ACHN (cell line): ENCODE measurements at regions not wholly inside any gene's neighbourhood (a gene's known extent, or its start where the extent isn't known, plus 50 kb on each side); places are given as distances from the start of the nearest gene placed in this dataset.

ENCODE experiments used
- DNase-seq: peaks from one replicate; pipeline ENCODE4 v3.0.0-alpha.2; 2015
- in situ Hi-C: cut with HindIII; loops from 2 replicates; pipeline ENCODE4 v1.10.0; 2017; ENCODE audit warnings: low sequenced_read_pairs, low pct_ligation_motif_present, low pct_unique_long_range_greater_than_20kb

GRCh38 chr7:46479680-46480079, 558.6 kb upstream of the IGFBP3 start:
- DNase-seq = no peak
- in situ Hi-C loops = no loop called here

- peak; percentile 8 for DNase-seq
- in situ Hi-C loops = no loop called here
Measured at GRCh38 chr7:46478046-46478445, 557.0 kb upstream of the IGFBP3 start.

- in situ Hi-C loops = no loop called here
- peak; percentile 36 for DNase-seq
Measured at GRCh38 chr7:46468753-46469356, 547.8 kb upstream of the IGFBP3 start.

- no peak for DNase-seq
- in situ Hi-C loops = no loop called here
Measured at GRCh38 chr7:46463170-46463569, 542.1 kb upstream of the IGFBP3 start.

- in situ Hi-C loops = no loop called here
- DNase-seq = no peak
Measured at GRCh38 chr7:46461334-46461777, 540.3 kb upstream of the IGFBP3 start.

GRCh38 chr7:46459942-46460341, 538.9 kb upstream of the IGFBP3 start:
- DNase-seq = no peak
- in situ Hi-C loops = no loop called here

GRCh38 chr7:46454816-46455215, 533.7 kb upstream of the IGFBP3 start:
- DNase-seq = no peak
- in situ Hi-C loops = no loop called here

GRCh38 chr7:46452561-46453135, 531.6 kb upstream of the IGFBP3 start:
- no peak for DNase-seq
- in situ Hi-C loops = no loop called here

DNA sequence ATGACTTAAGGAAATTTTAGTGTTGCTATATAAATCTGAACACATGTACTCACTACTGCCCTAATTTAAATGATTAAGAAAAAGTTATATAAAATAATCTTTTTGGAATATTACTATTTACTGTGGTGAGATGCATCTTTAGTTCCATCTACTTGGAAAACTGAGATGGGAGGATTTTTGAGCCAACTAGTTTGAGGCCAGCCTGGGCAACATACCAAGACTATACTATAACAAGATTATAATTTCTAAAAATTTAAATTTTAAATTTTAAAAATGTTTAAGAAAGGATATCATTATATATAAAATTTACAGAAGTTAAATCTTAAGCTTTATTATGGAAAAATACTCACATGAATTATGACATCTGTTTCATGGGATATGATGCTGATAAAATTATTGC, 530.8 kb upstream of the IGFBP3 start:
- in situ Hi-C loops = no loop called here
- DNase-seq = no peak

DNA sequence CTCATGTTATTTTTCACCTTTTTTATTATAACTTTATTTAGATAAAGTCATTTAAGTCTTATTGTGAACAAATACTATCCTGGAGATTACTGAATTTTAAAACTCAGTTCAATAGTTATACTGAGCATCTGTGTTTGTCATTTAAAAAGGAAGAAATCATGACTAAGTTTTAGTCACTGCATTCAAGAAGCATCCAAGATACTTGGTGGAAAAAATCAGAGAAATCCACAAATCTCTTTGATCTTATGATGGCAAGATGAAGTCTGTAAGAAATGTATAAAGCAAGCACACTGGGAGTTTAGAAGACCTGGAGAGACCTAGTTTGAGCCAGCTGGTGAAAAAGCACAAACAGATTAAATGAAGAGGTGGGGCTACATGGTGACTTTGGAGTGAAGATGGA, 529.8 kb upstream of the IGFBP3 start:
- DNase-seq = no peak
- in situ Hi-C loops = no loop called here

DNA sequence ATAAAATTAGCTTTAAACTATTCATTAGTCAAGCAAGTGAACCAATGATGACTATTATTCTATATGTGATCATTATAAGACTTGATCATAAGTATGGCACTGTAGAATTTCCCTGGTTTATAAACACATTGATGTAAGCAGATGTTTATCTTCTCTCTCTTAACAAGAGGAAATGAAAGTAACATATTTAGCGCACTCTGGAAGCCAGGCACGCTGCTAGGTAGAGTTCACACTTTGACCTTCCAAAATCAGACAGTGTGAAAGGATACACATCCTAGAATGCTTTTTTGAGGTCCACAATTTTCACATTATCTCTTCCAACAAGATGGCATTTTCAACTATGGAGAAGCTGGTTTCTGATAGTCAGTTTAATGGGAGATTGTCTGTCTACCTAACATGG, 529.4 kb upstream of the IGFBP3 start:
- no peak for DNase-seq

DNA sequence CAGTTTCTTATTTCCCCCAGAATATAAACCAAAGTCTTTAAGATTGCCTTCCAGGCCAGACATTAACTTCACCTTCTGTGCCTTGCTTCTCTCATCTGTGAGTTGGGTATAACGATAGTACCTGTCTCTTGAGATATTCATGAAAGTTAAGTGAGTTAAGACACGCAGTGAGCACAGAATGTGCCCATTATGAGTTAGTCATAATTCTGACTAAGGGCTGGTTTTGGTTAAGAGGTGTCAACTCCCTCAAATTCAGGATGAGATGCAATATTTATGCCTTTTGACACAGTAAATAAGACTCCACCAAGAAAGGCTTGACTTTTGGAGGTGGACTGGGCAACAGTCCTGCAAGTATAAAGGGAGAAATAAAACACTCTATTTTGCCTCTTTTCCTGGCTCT, 528.7 kb upstream of the IGFBP3 start:
- in situ Hi-C loops = no loop called here
- no peak for DNase-seq

More for the DNA sequence above, 529.4 kb upstream of the IGFBP3 start:
- in situ Hi-C loops = no loop called here

DNA sequence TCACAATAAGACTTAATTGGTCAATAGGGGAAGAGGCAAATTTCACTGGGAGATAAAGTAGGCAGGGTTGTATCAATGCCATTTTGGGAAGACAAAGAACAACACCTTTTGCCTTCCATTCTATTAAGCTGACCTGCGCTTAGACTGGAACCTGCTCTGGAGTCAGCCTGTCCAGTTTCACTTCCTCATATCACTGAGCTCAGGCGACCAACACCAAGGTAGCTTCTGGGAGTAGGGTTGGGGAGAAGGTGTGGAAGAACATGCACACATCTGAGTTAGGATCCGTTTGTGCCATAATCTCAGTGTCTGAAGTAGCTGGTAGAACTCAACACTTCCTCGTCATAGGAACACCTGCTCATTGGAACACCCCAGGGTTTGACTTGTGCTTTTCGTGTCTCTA, 527.4 kb upstream of the IGFBP3 start:
- no peak for DNase-seq
- in situ Hi-C loops = no loop called here

- DNase-seq = no peak
- in situ Hi-C loops = no loop called here
Measured at GRCh38 chr7:46446151-46446550, 525.1 kb upstream of the IGFBP3 start.

- DNase-seq = no peak
- in situ Hi-C loops = no loop called here
Measured at GRCh38 chr7:46444256-46444655, 523.2 kb upstream of the IGFBP3 start.

- in situ Hi-C loops = no loop called here
- DNase-seq = no peak
Measured at GRCh38 chr7:46440186-46440585, 519.1 kb upstream of the IGFBP3 start.

DNA sequence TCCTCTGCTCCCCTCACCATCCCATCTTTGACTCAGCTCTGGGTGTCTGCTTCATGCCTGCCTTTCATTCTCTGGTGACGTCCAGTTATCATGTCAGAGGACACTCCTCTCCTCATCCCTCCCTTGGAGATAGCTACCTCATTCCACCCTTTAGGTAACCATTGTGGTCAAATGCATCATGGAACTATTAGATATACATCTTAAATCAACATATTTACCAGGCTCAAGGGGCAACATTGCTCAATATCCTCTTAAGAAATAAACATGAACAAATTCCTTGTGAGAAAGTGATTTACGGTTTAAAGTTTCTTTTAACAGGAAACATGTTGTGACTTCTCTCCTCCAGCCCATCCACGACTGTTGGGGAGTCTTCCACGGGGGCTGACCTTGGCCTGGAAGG, 511.6 kb upstream of the IGFBP3 start:
- in situ Hi-C loops = no loop called here
- DNase-seq = no peak

- DNase-seq = no peak
- in situ Hi-C loops = no loop called here
Measured at GRCh38 chr7:46428295-46428694, 507.2 kb upstream of the IGFBP3 start.

- in situ Hi-C loops = no loop called here
- no peak for DNase-seq
Measured at GRCh38 chr7:46424934-46425333, 503.9 kb upstream of the IGFBP3 start.

DNA sequence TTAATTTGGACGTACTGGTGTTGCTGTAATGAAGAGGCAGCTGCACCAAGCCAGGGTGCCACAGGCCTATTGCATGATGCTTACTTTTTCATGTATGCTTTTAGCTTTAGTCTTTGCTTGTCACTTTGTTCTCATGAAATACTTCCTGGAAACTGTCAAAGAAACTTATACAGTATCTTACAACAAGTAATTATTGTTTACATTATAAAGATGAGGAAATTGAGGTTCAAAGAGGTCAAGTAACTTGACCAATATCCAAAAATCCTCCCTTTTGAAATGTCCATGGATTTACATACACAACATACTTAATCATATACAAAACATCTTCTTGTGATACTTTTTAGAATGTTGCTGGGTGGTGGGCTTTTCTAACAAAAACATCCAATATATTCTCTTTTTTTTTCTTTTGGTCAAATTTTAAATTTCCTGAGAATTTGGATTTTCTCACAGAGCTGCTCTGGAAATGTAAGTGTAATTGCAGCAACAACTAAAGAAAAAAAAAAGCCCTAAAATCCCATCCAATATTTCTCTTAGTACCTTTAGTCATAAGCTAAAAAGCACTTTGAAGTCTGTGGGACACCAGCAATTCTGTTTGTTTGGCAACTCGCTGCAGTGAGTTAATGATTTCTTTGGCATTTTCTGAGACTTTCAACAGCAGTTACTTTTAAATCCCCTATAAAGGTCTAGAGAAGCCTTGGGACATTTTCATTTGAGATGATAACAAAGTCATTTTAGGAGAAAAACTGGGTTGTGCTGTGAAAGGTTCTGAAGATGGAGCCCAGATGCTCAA, 500.6 kb upstream of the IGFBP3 start:
- no peak for DNase-seq
- in situ Hi-C loops = no loop called here
